B cell (primary cell): ENCODE measurements at regions not wholly inside any gene's neighbourhood (a gene's known extent, or its start where the extent isn't known, plus 50 kb on each side); places are given as distances from the start of the nearest gene placed in this dataset.

Experiments used
- ATAC-seq: fragments of 200-7000 bp; cut with Tn5 transposase; one replicate; pipeline ENCODE4 v1.10.0; 2021; ENCODE audit warnings: low read depth, mild to moderate bottlenecking, moderate number of reproducible peaks, moderate library complexity
- CTCF ChIA-PET: fragments of 350-600 bp; sonication (Branson Sonifier 250); formaldehyde crosslinking; loops from one replicate; lab custom pipeline; 2021; ENCODE audit warnings: antibody characterized with exemption, inconsistent platforms; lab: Charles Lee
- POLR2A ChIA-PET: fragments of 350-600 bp; sonication (Branson Sonifier 250); formaldehyde crosslinking; loops from one replicate; lab custom pipeline; 2021; ENCODE audit warnings: antibody characterized with exemption; lab: Charles Lee
- DNase-seq: peaks from one replicate; pipeline ENCODE4 v3.0.0; 2013
- H2AFZ ChIP-seq: 2 replicates; pipeline ENCODE4 v1.6.1; 2012; ENCODE audit warnings: mild to moderate bottlenecking, low read depth, low read length; ENCODE audit not compliant: insufficient read depth, poor library complexity, severe bottlenecking
- H3K27ac ChIP-seq, 2 donors: 1 replicate in 1 of 2; 2 replicates in 1 of 2; pipeline ENCODE4 v1.5.1; 2012 to 2013; ENCODE audit warnings: low read length in 2 of 2, mild to moderate bottlenecking in 2 of 2, moderate library complexity in 1 of 2
- H3K27me3 ChIP-seq, 4 experiments: fragments of 200-600 bp in 1 of 4; sonication (generic) in 1 of 4; replicated peaks in 1 of 4; 1 replicate in 2 of 4; 2 replicates in 2 of 4; pipeline versions ENCODE4 v1.6.1 to v1.7.0; 2013 to 2016; ENCODE audit warnings: low read length in 3 of 4, mild to moderate bottlenecking in 2 of 4, mixed read lengths in 1 of 4, moderate library complexity in 1 of 4; ENCODE audit not compliant: insufficient read depth in 4 of 4, control insufficient read depth in 3 of 4; ENCODE audit errors: control extremely low read depth in 1 of 4
- H3K36me3 ChIP-seq, 2 experiments: replicated peaks in 1 of 2; 1 replicate in 1 of 2; 2 replicates in 1 of 2; pipeline versions ENCODE4 v1.6.1 to v1.7.1; 2013; ENCODE audit warnings: low read length in 1 of 2; ENCODE audit not compliant: insufficient read depth in 2 of 2, control insufficient read depth in 1 of 2; ENCODE audit errors: control extremely low read depth in 1 of 2, extremely low read depth in 1 of 2
- H3K4me1 ChIP-seq, 2 donors: fragments of 200-600 bp in 1 of 2; sonication (generic) in 1 of 2; 1 replicate in 1 of 2; 2 replicates in 1 of 2; pipeline versions ENCODE4 v1.5.1 to v1.6.1; 2013 to 2017; ENCODE audit warnings: low read length in 2 of 2; ENCODE audit not compliant: control insufficient read depth in 2 of 2, insufficient read depth in 2 of 2
- H3K4me2 ChIP-seq: replicated peaks from 2 replicates; pipeline ENCODE3; 2012; ENCODE audit warnings: mild to moderate bottlenecking, low read depth, low read length; ENCODE audit not compliant: poor library complexity, severe bottlenecking
- H3K4me3 ChIP-seq, 5 experiments: fragments of 200-600 bp in 1 of 5; sonication (generic) in 1 of 5; 1 replicate in 3 of 5; 2 replicates in 2 of 5; pipeline versions ENCODE4 v1.5.1 to v1.7.0; 2011 to 2016; ENCODE audit warnings: low read length in 4 of 5, mild to moderate bottlenecking in 4 of 5, low read depth in 2 of 5, control low read depth in 1 of 5, moderate library complexity in 1 of 5; ENCODE audit not compliant: insufficient read depth in 1 of 5; ENCODE audit errors: control extremely low read depth in 1 of 5, extremely low read depth in 1 of 5
- H3K79me2 ChIP-seq: fragments of 200-600 bp; sonication (generic); one replicate; pipeline ENCODE4 v1.6.0; 2016; ENCODE audit warnings: low read length; ENCODE audit not compliant: control insufficient read depth, insufficient read depth
- H3K9ac ChIP-seq: fragments of 200-600 bp; sonication (generic); 2 replicates; pipeline ENCODE4 v1.6.1; 2017; ENCODE audit warnings: mild to moderate bottlenecking, low read length, moderate library complexity
- H3K9me3 ChIP-seq, 3 donors: one replicate each; pipeline versions ENCODE4 v1.6.1 to v1.7.1; 2013; ENCODE audit warnings: low read length in 2 of 3; ENCODE audit not compliant: control insufficient read depth in 2 of 3, insufficient read depth in 1 of 3; ENCODE audit errors: control extremely low read depth in 1 of 3
- H4K20me1 ChIP-seq: 2 replicates; pipeline ENCODE4 v1.6.0; 2012; ENCODE audit warnings: mild to moderate bottlenecking, low read length; ENCODE audit not compliant: insufficient read depth, control insufficient read depth, poor library complexity, severe bottlenecking
- H3K27ac Mint-ChIP-seq: one replicate; pipeline ENCODE4 v1.8.0; 2021; ENCODE audit warnings: mixed read lengths
- H3K27me3 Mint-ChIP-seq: one replicate; pipeline ENCODE4 v1.8.0; 2021; ENCODE audit warnings: mixed read lengths
- H3K4me1 Mint-ChIP-seq: one replicate; pipeline ENCODE4 v1.8.0; 2021; ENCODE audit warnings: mixed read lengths
- H3K4me3 Mint-ChIP-seq: one replicate; pipeline ENCODE4 v1.8.0; 2021; ENCODE audit warnings: mixed read lengths
- H3K9me3 Mint-ChIP-seq: one replicate; pipeline ENCODE4 v1.8.0; 2022; ENCODE audit warnings: mixed read lengths; ENCODE audit not compliant: insufficient read depth
- CTCF ChIP-seq: fragments of 200-600 bp; IDR thresholded peaks from one replicate; pipeline ENCODE4 v1.8.0; 2022; ENCODE audit warnings: antibody characterized with exemption, mild to moderate bottlenecking
- EZH2 ChIP-seq: IDR thresholded peaks from 2 replicates; pipeline ENCODE4 v1.6.1; 2012; ENCODE audit warnings: borderline replicate concordance, low read depth, mild to moderate bottlenecking, moderate library complexity, low read length; ENCODE audit not compliant: insufficient read depth, poor library complexity, severe bottlenecking
- WGBS: methylation state at CpG from one replicate; pipeline ENCODE4 v1.1.5; 2013; ENCODE audit warnings: missing lambda C conversion rate; ENCODE audit not compliant: insufficient coverage; 5-methylcytosine and 5-hydroxymethylcytosine counted together
- intact Hi-C: fragments of 100-400 bp; cut with micrococcal nuclease; formaldehyde crosslinking; loops from one replicate; pipeline ENCODE4 v1.10.0; 2022

DNA sequence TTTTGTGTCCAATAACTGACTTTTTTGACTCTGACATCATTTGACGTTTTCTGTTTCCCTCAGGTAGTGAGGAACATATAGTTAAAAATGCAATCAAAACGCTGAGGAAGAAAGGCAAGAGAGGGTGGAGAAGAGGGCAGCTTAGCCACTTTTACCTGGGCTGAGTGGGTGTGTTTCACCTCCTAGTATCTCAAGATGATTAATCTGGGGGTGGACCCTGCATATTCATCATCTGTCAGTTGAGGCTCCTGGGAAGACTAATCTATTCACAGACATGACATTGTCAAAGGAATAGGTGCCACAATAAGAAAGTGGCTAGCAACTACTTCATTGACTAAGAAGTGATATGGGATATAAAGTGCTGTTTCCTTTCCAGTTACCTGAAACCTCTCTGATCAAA is 331.5 kb upstream of the RARB start:
- intact Hi-C loops: no loop called here
- no peaks in the 10 kb centered on the region for H3K9me3 Mint-ChIP-seq
- Histone ChIP-seq H3K36me3 (no peaks in the 10 kb centered on the region), H4K20me1 (no peaks in the 10 kb centered on the region), H3K4me2 (no peak overlapping the region), H3K4me1 (no peaks in the 10 kb centered on the region), H3K27ac (no peak overlapping the region), H3K79me2 (no peaks in the 10 kb centered on the region), H3K27me3 (no peaks in the 10 kb centered on the region), H2AFZ (no peak overlapping the region), H3K9me3 (no peaks in the 10 kb centered on the region), H3K9ac (no peak overlapping the region), H3K4me3 (no peak overlapping the region)
- ATAC-seq (no peak), DNase-seq (no peak)
- H3K4me1 Mint-ChIP-seq: no peaks in the 10 kb centered on the region
- TF ChIP-seq CTCF: no peak
- no peak for TF ChIP-seq EZH2
- H3K27ac Mint-ChIP-seq: no peak overlapping the region
- WGBS: 49% methylated on average over 2 of the region's 2 CpGs
- no peaks in the 10 kb centered on the region for H3K27me3 Mint-ChIP-seq
- ChIA-PET CTCF (no interaction called here), POLR2A (no interaction called here)
- no peak overlapping the region for H3K4me3 Mint-ChIP-seq

GRCh38 chr3:25097023-25097422 is 331.0 kb upstream of the RARB start:
- Mint-ChIP-seq H3K27me3 (no peaks in the 10 kb centered on the region), H3K4me1 (no peaks in the 10 kb centered on the region), H3K4me3 (no peak overlapping the region), H3K27ac (no peak overlapping the region), H3K9me3 (no peaks in the 10 kb centered on the region)
- 100% methylated on average over 1 of the region's 3 CpGs for WGBS
- Histone ChIP-seq H2AFZ (no peak overlapping the region), H4K20me1 (no peaks in the 10 kb centered on the region), H3K27ac (no peak overlapping the region), H3K4me2 (no peak overlapping the region), H3K27me3 (no peaks in the 10 kb centered on the region), H3K4me3 (no peak overlapping the region), H3K36me3 (no peaks in the 10 kb centered on the region), H3K9me3 (no peaks in the 10 kb centered on the region), H3K79me2 (no peaks in the 10 kb centered on the region), H3K4me1 (no peaks in the 10 kb centered on the region), H3K9ac (no peak overlapping the region)
- ATAC-seq: no peak
- DNase-seq: no peak
- POLR2A ChIA-PET: no interaction called here
- CTCF ChIA-PET: no interaction called here
- TF ChIP-seq CTCF (no peak), EZH2 (no peak)
- intact Hi-C loops: no loop called here
